Breast epithelium (tissue), 3 donors: ENCODE measurements at regions not wholly inside any gene's neighbourhood (a gene's known extent, or its start where the extent isn't known, plus 50 kb on each side); places are given as distances from the start of the nearest gene placed in this dataset.

Source experiments
- POLR2A ChIP-seq: fragments of 450-650 bp; IDR thresholded peaks from one replicate; pipeline ENCODE4 v1.6.1; 2016; ENCODE audit warnings: antibody characterized with exemption, mild to moderate bottlenecking, moderate library complexity
- POLR2AphosphoS5 ChIP-seq, 3 donors: sonication (generic); formaldehyde crosslinking; IDR thresholded peaks; one replicate each; pipeline ENCODE4 v1.6.1; 2017; ENCODE audit warnings: antibody characterized with exemption in 3 of 3
- TF ChIP-seq, protein P1 (sequence below), 3 donors: fragments of 450-650 bp; IDR thresholded peaks; one replicate each; pipeline ENCODE4 v1.5.1; 2016 to 2017; ENCODE audit warnings: antibody characterized with exemption in 3 of 3, mild to moderate bottlenecking in 3 of 3, moderate library complexity in 3 of 3

DNA sequence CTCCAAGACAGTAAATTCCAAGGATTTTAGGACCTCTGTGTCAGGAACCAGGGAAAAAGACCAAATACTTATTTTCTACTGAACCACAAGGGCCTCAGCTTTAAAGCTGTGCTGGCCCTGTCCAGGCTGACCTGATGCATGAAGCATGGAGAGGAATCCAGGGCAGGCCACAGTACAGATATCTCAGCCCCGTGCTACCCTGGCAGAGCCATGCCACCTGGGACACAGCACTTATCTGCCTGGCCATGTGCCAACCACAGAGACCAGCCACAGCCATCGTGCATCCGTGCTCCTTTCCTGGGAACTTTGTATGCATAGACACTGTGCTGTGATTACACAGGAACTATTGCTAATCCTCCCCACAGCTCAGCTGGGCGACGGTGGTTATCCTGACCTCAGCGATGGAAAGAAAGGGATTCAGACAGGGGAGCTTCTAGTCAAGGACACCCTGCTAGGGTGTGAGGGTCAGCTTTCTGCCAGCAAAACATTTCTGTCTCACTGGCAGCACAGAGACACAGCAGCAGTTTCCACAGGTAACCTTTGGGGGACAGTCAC lies 687.4 kb upstream of the ID2 start:
- TF ChIP-seq, protein P1, sequence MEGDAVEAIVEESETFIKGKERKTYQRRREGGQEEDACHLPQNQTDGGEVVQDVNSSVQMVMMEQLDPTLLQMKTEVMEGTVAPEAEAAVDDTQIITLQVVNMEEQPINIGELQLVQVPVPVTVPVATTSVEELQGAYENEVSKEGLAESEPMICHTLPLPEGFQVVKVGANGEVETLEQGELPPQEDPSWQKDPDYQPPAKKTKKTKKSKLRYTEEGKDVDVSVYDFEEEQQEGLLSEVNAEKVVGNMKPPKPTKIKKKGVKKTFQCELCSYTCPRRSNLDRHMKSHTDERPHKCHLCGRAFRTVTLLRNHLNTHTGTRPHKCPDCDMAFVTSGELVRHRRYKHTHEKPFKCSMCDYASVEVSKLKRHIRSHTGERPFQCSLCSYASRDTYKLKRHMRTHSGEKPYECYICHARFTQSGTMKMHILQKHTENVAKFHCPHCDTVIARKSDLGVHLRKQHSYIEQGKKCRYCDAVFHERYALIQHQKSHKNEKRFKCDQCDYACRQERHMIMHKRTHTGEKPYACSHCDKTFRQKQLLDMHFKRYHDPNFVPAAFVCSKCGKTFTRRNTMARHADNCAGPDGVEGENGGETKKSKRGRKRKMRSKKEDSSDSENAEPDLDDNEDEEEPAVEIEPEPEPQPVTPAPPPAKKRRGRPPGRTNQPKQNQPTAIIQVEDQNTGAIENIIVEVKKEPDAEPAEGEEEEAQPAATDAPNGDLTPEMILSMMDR (IDR thresholded peaks at IDR 0.05) = no peak
- no peak for TF ChIP-seq POLR2A
- no peak for TF ChIP-seq POLR2AphosphoS5 (IDR thresholded peaks at IDR 0.05)
